ENCODE measurements at regions not wholly inside any gene's neighbourhood (a gene's known extent, or its start where the extent isn't known, plus 50 kb on each side); places are given as distances from the start of the nearest gene placed in this dataset.

GRCh38 chr3:164407111-164407510 lies 671.2 kb downstream of the SI start:
- peaks cover 0 to 3% of the 10 kb centered on the region in 2 donors for H3K9me3 ChIP-seq (replicated peaks in 1 of 2; ENCODE audit: control insufficient read depth in 1 of 2, insufficient read depth in 1 of 2, low read length in 2 of 2)
- Mint-ChIP-seq H3K27ac (no peak overlapping the region), H3K36me3 (no peaks in the 10 kb centered on the region), H3K9me3 (peaks cover 0 to 4% (median 2%) of the 10 kb centered on the region in 7 donors), H3K4me1 (no peaks in the 10 kb centered on the region), H3K27me3 (ENCODE audit: low read depth in 3 of 3) (no peaks in the 10 kb centered on the region), H3K4me3 (no peak overlapping the region)
- no peak overlapping the region for H2AFZ ChIP-seq (ENCODE audit: insufficient read depth, low read depth, low read length, poor library complexity, severe bottlenecking)
- H3K36me3 ChIP-seq (replicated peaks in 1 of 2; ENCODE audit: control insufficient read depth in 1 of 2, insufficient read depth in 2 of 2, low read length in 2 of 2), result no peaks in the 10 kb centered on the region
- no peaks in the 10 kb centered on the region for H3K4me1 ChIP-seq (ENCODE audit: control insufficient read depth in 1 of 2, insufficient read depth in 2 of 2, low read length in 2 of 2)
- H3K4me2 ChIP-seq (replicated peaks; ENCODE audit: extremely low read depth, low read length, poor library complexity, severe bottlenecking), result no peak overlapping the region
- TF ChIP-seq, protein P1, sequence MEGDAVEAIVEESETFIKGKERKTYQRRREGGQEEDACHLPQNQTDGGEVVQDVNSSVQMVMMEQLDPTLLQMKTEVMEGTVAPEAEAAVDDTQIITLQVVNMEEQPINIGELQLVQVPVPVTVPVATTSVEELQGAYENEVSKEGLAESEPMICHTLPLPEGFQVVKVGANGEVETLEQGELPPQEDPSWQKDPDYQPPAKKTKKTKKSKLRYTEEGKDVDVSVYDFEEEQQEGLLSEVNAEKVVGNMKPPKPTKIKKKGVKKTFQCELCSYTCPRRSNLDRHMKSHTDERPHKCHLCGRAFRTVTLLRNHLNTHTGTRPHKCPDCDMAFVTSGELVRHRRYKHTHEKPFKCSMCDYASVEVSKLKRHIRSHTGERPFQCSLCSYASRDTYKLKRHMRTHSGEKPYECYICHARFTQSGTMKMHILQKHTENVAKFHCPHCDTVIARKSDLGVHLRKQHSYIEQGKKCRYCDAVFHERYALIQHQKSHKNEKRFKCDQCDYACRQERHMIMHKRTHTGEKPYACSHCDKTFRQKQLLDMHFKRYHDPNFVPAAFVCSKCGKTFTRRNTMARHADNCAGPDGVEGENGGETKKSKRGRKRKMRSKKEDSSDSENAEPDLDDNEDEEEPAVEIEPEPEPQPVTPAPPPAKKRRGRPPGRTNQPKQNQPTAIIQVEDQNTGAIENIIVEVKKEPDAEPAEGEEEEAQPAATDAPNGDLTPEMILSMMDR (IDR thresholded peaks at IDR 0.05), result no peak
- H3K27me3 ChIP-seq (ENCODE audit: control insufficient read depth in 2 of 2, insufficient read depth in 2 of 2, low read length in 2 of 2), result no peaks in the 10 kb centered on the region
- DNase-seq, result no peak
- H4K20me1 ChIP-seq (ENCODE audit: insufficient read depth, low read length), result no peaks in the 10 kb centered on the region
- no peak overlapping the region for H3K9ac ChIP-seq (ENCODE audit: insufficient read depth, low read length, poor library complexity, severe bottlenecking)
- H3K27ac ChIP-seq (ENCODE audit: low read depth in 1 of 2, low read length in 2 of 2), result no peak overlapping the region
- WGBS (ENCODE audit: insufficient coverage), result no CpG with 5 or more reads among the region's 3 CpGs
- no peak overlapping the region for H3K4me3 ChIP-seq (replicated peaks in 1 of 3; ENCODE audit: low read depth in 2 of 3, low read length in 3 of 3)
- no peaks in the 10 kb centered on the region for H3K79me2 ChIP-seq (ENCODE audit: insufficient read depth, low read length)
- intact Hi-C loops (cut with micrococcal nuclease), result no loop called here

DNA sequence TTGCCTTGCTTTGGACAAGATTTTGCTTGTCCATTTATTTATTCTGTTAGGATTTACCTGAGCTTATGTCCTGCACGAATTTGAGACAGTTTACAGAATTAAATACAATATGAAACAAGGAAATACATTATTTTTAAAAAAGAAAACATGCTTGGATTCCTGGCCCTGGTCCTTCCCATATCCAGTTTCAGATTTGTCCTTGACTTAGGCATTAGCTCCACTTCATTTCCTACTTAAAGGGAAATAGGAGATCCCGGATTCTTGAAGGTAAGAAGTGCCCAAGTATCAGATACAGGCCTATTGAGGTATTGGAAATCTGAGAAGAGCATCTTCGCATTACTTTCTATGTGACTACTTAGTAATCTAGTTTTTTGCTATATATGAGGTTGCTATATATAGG lies 672.0 kb downstream of the SI start:
- Histone ChIP-seq H4K20me1 (ENCODE audit: insufficient read depth, low read length) (no peaks in the 10 kb centered on the region), H3K4me1 (ENCODE audit: control insufficient read depth in 1 of 2, insufficient read depth in 2 of 2, low read length in 2 of 2) (no peaks in the 10 kb centered on the region), H3K79me2 (ENCODE audit: insufficient read depth, low read length) (no peaks in the 10 kb centered on the region), H3K9me3 (replicated peaks in 1 of 2; ENCODE audit: control insufficient read depth in 1 of 2, insufficient read depth in 1 of 2, low read length in 2 of 2) (peaks cover 0 to 11% of the 10 kb centered on the region in 2 donors), H3K4me2 (replicated peaks; ENCODE audit: extremely low read depth, low read length, poor library complexity, severe bottlenecking) (no peak overlapping the region), H3K27me3 (ENCODE audit: control insufficient read depth in 2 of 2, insufficient read depth in 2 of 2, low read length in 2 of 2) (no peaks in the 10 kb centered on the region), H2AFZ (ENCODE audit: insufficient read depth, low read depth, low read length, poor library complexity, severe bottlenecking) (no peak overlapping the region), H3K4me3 (replicated peaks in 1 of 3; ENCODE audit: low read depth in 2 of 3, low read length in 3 of 3) (no peak overlapping the region), H3K9ac (ENCODE audit: insufficient read depth, low read length, poor library complexity, severe bottlenecking) (no peak overlapping the region), H3K27ac (ENCODE audit: low read depth in 1 of 2, low read length in 2 of 2) (no peak overlapping the region), H3K36me3 (replicated peaks in 1 of 2; ENCODE audit: control insufficient read depth in 1 of 2, insufficient read depth in 2 of 2, low read length in 2 of 2) (no peaks in the 10 kb centered on the region)
- DNase-seq, result no peak
- intact Hi-C loops (cut with micrococcal nuclease), result no loop called here
- Mint-ChIP-seq H3K4me3 (no peak overlapping the region), H3K9me3 (peaks cover 0 to 4% (median under 1%) of the 10 kb centered on the region in 7 donors), H3K4me1 (no peaks in the 10 kb centered on the region), H3K27me3 (ENCODE audit: low read depth in 3 of 3) (no peaks in the 10 kb centered on the region), H3K36me3 (no peaks in the 10 kb centered on the region), H3K27ac (no peak overlapping the region)
- TF ChIP-seq, protein P1 (IDR thresholded peaks at IDR 0.05), result no peak
- no CpG with 5 or more reads among the region's 3 CpGs for WGBS (ENCODE audit: insufficient coverage)

Measured in CD14-positive monocyte (primary cell).